VCaP (cell line): ENCODE measurements at regions not wholly inside any gene's neighbourhood (a gene's known extent, or its start where the extent isn't known, plus 50 kb on each side); places are given as distances from the start of the nearest gene placed in this dataset.

Experiments used
- H3K27ac ChIP-seq: fragments of 450-650 bp; 2 replicates; pipeline ENCODE4 v1.5.1; 2017
- TF ChIP-seq, protein P1 (sequence below): fragments of 450-650 bp; conservative IDR thresholded peaks from 2 replicates; pipeline ENCODE4 v1.5.1; 2017; ENCODE audit warnings: mild to moderate bottlenecking, moderate library complexity

DNA sequence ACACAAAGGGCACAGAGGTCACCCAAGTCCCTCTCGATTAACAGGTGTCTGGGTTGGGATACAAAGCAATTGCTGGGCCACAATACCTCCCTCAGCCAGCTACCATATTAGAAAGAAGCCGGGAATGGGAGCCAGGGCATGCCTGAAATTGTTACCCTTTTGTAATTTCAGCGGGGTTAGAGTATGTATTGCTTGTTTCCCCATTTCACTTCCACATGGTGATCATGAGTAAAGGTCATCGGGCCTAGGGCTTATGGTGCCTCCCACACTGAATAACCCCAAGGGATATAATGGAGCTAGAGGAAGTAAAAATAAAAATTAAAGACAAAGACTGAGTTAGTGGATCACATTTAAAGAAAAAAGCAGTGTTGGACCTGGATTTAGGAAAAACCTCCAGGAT lies 437.2 kb upstream of the KLHL29 start:
- H3K27ac ChIP-seq, result no peak overlapping the region
- TF ChIP-seq, protein P1, sequence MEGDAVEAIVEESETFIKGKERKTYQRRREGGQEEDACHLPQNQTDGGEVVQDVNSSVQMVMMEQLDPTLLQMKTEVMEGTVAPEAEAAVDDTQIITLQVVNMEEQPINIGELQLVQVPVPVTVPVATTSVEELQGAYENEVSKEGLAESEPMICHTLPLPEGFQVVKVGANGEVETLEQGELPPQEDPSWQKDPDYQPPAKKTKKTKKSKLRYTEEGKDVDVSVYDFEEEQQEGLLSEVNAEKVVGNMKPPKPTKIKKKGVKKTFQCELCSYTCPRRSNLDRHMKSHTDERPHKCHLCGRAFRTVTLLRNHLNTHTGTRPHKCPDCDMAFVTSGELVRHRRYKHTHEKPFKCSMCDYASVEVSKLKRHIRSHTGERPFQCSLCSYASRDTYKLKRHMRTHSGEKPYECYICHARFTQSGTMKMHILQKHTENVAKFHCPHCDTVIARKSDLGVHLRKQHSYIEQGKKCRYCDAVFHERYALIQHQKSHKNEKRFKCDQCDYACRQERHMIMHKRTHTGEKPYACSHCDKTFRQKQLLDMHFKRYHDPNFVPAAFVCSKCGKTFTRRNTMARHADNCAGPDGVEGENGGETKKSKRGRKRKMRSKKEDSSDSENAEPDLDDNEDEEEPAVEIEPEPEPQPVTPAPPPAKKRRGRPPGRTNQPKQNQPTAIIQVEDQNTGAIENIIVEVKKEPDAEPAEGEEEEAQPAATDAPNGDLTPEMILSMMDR, result no peak

DNA sequence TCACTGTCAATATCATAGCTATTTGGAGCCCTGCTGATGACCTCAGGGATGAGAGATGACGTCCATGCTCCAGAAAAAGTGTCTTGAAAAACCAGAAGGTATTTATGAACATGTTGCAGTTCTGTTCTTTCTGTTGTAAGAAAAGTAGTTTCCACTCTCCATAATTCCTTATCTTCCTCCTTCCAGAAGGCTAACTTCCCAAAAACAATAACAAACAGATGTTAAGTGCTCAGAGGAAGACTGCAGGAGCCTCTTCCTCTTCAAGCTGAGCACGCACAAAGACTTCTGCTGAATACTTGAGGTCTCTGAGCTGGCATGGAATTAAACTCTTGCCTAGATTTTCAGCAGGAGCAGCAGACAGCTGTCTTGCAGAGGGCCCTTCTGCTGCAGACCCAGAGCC lies 434.5 kb upstream of the KLHL29 start:
- TF ChIP-seq, protein P1, result no peak
- no peak overlapping the region for H3K27ac ChIP-seq

DNA sequence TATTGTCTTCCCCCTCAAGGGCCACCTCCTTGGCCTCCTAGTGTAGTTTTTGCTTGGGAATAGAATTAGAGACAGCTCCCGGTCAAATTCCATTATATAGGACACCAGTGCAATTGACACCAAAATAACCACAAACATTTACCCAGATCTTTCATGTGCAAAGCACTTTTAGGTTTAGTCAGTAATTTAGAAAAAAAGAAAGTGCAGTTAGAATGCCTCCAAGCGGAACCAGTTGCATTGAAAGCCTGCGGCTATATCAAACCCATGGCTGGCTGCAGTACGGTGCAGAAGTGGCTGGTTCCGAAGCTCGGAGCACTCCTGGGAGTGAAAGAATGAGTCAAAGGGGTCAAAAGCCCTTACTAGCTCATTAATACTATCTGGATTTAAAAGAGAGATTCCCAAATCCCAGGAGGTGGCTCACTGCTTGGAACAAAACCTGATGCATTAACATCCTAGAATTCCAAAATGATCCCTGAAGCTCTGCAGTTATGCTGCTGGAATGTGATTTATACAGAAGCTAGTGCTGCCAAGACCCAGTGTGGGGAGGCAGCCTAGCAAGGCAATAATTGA lies 432.2 kb upstream of the KLHL29 start:
- TF ChIP-seq, protein P1, result no peak
- H3K27ac ChIP-seq, result no peak overlapping the region

DNA sequence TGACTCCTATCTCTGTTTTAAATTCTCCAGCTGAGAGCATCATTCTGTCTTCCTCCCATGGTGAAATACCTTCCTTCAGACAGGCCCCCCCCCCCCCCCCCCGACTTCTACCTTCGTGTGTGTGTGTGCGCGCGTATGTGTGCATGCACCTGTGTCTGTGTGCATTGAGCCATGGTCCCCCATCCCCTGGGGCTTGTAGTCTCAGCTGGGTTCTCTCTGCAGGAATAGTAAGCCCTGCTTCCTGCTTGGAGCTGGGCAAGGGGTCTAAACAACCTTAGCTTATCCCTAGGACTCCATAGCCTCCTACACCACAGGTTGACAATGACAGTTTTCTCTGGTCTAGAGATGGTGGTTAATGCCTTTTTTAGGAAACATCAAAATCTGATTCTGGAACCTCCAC lies 427.5 kb upstream of the KLHL29 start:
- TF ChIP-seq, protein P1, result no peak
- no peak overlapping the region for H3K27ac ChIP-seq

DNA sequence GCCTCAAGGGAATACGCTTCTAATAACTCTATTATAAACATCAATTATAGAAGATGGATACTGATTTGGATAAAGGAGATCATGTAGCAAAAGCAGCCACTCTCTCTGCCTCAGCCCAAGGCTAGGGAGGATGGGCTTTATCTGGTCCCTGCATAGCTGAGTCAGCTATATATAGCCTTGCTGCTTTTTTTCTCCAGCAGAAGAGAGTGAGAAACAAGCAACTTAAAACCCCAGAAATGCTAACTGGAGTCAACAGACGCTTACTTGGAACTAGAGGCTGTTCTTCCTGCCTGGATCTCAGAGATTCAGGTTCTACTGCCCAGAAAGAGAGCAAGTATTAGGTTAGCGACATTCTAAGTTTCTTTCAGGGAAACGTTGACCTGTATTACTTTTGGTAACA lies 426.7 kb upstream of the KLHL29 start:
- TF ChIP-seq, protein P1, result no peak

DNA sequence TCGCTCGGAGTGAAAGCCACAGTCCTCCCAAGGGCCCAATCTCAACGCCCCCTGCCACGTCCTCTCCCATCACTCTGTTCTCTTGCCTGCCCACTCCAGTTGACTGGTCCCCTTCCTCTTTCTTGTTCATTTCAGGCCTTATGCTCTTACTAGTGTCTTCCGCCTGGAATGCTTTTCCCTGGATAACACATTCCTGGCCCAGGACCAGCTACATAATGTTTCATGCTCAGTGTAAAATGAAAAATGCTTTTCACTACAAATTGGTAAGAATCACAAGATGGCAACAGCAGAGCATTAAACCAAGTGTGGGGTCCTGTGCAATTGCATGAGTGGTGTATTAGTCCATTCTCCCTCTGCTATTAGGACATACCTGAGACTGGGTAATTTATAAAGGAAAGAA lies 417.2 kb upstream of the KLHL29 start:
- no peak overlapping the region for H3K27ac ChIP-seq
- TF ChIP-seq, protein P1, result no peak

More for the DNA sequence above, 426.7 kb upstream of the KLHL29 start:
- no peak overlapping the region for H3K27ac ChIP-seq

DNA sequence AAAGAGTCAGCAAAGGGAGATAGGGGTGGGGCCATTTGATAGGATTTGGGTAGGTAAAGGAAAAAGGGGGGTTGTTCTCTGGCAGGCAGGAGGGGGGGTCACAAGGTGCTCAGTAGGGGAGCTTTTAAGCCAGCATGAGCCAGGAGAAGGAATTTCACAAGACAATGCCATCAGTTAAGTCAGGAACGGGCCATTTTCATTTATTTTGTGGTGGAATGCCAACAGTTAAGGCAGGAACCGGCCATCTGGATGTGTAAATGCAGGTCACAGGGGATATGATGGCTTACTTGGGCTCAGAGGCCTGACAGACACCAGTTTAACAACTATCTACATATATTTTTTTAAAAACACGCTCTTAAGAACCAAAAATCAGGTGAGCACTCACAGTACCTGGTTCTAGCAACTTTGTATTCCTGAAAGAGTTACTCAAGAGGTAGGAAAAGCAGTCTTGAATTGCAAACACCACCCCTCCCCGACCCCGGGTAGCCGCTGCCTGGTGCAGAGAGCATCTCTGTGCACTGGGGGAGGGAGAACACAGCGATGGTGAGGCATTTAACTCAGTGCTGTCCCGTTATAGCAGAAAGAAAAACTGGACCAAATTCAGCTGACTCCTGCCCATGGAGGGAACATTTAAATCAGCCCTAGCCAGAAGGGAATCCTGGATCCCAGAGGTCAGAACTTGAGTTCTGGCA lies 414.5 kb upstream of the KLHL29 start:
- TF ChIP-seq, protein P1, result no peak
- no peak overlapping the region for H3K27ac ChIP-seq
